ENCODE measurements at regions not wholly inside any gene's neighbourhood (a gene's known extent, or its start where the extent isn't known, plus 50 kb on each side); places are given as distances from the start of the nearest gene placed in this dataset.

- TF ChIP-seq CTCF (conservative IDR thresholded peaks at IDR 0.05 in 1 of 2, IDR thresholded peaks at IDR 0.05 in 1 of 2; ENCODE audit: extremely low read depth in 1 of 2, insufficient read depth in 1 of 2, low read depth in 1 of 2, low read length in 2 of 2) (no peak), EZH2 (IDR thresholded peaks at IDR 0.05; ENCODE audit: borderline replicate concordance, low read length) (no peak)
These were observed 644.7 kb upstream of the TENM4 start for GRCh38 chr11:80085563-80085962.

Data from mammary epithelial cell (primary cell).